HG02588 (cell line): ENCODE measurements at regions not wholly inside any gene's neighbourhood (a gene's known extent, or its start where the extent isn't known, plus 50 kb on each side); places are given as distances from the start of the nearest gene placed in this dataset.

ENCODE experiments used
- ATAC-seq: cut with Tn5 transposase; IDR thresholded peaks from one replicate; pipeline ENCODE4 v1.9.1; 2021; ENCODE audit warnings: mild to moderate bottlenecking, moderate library complexity; ENCODE audit not compliant: unreplicated experiment

DNA sequence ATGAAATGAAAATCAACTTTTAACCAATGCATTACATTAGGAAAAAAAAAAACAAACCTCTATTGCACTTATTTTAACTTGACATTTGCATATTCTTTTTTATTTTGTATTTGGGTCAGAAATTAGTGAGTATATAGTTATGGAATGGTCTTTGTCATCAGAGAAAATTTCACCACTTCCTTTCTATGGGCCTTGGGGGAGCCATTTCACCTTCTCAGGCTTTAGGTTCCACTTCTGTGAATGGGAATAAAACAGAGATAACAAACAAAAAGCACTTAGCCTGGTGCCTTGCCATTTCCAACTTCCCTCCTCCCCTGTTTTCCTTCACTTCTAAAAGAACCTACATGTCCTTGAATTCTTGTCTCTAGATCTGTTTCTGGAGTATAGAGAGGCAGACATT lies 168.0 kb upstream of the STT3B start:
- ATAC-seq: no peak

DNA sequence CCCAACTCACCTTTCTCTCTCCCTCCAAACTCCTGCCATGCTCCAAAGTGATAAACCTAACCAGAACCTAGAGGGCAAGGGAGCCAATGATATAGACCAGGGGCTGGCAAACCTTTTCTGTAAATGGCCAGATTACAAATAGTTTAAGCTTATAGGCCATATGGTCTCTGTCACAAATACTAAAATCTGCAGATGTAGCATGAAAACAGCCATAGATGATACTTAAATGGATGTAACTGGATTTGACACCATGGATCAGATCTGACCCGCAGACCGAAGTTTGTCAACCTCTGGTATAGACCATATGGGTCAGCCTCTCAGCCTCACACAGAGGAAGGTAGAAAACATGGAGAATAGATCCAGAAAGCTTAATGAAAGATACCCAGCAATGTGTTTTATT lies 165.2 kb upstream of the STT3B start:
- ATAC-seq: no peak

DNA sequence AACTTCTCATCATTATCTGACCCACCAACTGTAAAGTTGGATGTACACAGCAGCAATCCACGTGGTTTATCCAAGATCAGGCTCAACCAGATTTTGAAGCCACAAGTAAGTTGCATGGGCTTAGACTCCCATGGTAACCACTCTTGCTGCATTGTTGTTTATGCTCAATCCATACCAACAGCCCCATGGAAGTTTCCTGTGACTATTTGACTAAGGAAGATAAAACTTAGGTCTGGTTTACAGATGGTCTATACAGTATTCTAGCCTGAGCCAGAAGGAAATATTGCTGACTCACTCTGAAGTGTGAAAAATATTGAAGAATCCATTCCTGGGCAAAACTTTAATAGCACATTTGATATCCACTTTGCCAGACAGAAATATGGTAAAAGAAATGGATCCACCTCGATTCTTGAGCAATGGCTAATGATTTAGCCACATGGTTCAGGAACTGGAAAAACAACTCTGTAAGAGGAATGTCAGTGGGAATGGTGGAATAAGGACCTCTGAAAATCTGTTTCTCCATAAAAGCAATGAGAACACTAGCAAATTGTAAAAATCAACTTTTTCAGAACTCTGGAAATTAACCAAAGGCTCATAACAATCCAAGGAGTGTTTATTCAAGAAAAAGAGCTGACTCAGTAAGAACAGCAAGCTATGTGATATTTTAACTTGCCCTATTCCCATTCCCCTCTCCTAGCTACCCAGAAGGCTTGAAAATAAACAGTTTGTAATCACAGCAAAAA lies 162.9 kb upstream of the STT3B start:
- no peak for ATAC-seq

DNA sequence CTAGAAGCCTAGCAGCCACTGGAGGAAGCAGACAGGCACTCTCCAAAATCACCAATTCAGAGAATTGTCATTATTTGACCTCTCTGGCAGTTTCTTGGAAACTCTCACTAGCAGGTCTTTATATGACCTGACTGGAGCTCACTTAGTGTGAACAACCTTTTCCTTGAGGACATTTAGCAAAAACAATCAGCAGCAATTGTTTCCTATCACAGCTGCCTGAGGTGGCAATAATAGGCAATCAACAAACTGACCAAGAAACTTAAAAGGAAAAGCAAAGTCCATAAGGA lies 162.4 kb upstream of the STT3B start:
- ATAC-seq: no peak

DNA sequence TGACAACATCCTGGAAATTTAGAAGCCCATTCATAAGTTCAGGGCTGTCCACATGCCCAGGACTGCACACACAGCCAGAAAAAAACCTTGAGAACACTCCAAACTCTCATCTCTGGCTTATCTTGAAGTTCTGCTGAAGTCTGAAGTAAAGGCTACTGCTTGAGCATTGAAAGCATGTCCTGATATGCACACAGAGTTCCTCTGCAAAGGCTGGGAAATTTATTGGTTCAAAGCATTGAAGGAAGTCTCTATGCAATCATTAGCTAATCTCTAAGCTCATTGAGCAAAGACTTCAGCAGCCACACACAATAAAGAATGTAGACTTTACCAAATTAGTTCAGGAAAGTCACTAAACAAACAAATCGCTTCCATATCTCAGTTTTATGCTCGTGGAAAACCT lies 162.0 kb upstream of the STT3B start:
- ATAC-seq: no peak

DNA sequence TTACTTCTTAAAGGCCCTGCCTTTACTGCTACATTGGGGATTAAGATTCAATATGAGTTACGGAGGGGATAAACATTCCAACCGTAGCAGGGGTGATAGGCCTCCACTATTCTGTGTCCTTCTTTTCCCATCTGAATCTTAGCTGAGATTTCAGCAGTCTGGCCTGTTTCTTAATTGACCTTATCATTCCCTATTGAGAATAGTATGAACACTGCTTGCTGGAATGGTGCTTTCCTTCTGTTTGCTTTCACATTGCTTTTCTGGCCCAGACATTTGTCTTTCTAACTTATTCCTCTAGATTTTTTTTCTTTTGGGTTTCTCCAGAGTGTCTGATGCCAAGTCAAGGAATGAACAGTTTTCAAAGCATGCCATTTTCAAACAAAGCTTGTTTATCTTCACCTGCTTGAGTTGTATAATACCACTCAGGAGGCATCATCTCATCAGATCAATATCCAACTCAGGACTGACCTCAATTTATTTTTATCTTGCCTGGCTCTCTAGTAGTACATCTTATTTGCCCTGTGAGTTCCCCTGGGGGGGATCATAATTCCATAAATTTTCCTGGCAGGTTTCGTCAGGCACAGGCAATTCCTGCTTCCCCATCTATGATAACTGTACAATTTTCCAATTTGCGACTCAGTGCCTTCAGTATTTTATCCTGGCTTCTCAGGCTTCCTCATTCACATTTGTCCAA lies 161.1 kb upstream of the STT3B start:
- ATAC-seq: no peak

DNA sequence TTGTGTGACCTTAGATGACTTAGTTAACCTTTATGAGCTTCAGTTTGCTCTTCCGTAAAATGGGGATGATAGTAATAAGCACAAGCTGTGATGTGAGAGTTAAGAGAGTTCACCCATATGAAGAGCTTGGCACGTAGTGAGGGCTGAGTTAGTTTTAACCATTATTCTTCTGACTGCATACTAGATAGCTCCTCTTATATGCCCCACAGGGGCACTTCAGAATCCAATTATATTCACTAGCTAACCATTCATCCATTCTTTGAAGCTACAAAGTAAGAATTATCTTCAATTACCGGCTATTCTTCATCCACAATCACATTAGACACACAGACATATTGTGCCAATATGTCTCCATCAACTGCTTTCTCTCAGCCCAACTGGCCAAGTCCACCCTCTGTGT lies 159.0 kb upstream of the STT3B start:
- ATAC-seq: no peak

DNA sequence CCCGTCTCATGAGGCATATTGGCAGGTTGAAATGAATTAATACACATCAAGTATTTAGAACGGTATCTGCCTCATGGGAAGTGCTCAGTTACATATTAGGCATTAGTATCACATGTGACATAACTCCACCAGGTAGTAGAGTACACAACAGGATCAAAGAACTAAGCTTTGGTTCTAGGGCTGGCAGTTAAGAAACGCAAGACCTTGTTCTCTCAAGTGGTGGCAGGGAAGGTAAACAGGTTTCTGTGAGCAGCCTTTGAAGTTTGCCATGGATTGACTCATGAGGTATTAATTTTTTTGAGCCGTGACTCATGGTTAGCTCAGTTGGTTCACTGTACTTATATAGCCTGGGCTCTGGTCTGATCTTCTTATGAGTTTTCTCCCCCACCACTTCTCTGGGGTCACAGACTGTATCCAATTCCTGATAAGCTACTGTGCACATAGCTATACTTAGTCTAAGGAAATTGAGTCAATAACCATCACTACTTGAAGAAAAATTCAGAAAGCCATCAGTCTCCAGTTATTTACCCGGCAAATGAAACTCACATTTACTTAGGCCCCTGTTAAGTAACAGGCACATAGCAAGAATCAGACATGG lies 155.6 kb upstream of the STT3B start:
- ATAC-seq: no peak

DNA sequence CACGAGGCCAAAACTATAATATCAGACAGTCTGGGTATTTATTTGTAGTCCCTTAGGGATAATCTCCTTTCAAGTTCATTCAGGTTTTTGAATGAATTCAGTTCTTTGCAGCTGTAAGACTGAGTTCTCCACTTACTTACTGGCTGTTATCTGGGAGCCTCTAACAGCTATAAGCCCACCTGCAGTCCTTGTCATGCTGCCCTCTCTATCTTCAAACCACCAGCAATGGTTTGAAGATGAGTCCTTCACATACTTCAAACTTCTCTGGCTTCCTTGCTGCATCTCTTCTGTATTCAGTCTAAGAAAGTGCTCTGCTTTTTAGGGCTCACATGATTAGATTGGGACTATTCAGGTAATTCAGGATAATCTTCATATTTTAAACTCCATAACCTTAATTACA lies 154.5 kb upstream of the STT3B start:
- ATAC-seq: no peak

DNA sequence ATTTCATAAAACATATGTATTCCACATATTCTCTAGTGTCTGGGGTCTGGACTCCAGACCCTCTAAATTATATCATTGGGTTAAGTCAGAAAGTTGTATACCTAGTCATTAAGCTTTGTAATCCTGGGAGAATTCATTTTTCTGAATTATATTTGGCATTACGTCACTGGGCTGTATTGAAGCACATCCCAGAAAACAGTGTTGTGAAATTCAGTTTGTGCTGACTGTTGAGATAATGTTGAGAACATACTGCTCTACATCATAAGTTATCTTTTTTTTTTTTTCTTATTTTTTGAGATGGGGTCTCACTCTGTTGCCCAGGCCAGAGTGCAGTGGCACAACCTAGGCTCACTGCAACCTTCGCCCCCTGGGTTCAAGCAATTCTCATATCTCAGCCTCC lies 153.1 kb upstream of the STT3B start:
- ATAC-seq: no peak

DNA sequence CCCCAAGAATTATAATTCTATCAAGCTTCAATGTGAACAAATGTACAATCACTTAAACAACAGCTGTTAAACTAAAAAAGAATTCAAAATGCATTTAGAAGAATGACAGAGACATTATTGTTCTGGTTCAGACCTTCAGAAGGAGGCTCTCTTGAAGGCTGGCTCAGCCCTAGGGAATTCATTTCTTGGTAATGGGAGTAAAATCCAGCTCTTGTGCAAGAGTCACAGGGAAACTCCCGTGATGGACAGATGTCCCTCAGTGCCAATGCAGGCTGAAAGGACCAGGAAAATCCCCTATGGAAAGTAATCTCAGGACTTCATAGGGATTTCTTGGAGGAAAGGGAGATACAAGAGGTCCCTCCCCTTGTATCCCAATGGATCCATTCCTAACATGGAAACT lies 149.9 kb upstream of the STT3B start:
- no peak for ATAC-seq

DNA sequence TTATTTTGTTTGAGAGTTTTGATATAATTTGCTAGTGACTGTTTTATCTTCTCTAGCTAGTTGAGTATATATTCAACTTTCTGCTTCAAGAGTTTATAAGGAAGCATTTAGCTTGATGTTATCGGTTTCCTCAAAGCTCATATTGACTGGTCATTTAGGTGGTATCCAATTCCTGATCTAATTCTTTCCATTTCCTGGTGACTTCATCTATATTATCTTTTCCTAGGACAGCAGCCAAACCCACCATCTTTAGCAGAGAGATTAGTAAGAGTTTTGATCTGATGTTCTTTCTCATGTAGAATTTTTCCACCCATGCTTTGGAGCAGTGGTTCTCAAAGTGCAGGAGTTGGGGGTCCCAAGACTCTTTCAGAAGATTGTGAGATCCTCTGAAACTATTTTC lies 148.6 kb upstream of the STT3B start:
- ATAC-seq: no peak

DNA sequence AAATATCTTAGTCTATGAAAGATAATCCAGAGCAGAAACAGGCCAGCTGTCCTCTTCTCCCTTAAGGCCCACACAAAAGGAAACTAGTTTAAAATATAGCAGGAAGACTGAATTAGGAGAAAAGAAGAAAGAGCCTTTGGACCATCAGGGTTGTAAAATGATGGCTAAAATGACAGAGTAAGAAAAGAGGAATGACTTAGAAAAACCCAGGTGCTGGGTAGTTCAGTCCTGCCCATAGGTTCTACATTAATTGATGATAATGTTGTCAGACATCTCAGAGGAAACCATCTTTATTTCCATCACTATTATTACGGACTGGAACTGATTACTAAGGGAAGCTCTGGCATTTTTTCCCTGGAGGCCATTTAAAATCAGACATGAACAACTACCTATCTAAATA lies 142.8 kb upstream of the STT3B start:
- ATAC-seq: no peak

DNA sequence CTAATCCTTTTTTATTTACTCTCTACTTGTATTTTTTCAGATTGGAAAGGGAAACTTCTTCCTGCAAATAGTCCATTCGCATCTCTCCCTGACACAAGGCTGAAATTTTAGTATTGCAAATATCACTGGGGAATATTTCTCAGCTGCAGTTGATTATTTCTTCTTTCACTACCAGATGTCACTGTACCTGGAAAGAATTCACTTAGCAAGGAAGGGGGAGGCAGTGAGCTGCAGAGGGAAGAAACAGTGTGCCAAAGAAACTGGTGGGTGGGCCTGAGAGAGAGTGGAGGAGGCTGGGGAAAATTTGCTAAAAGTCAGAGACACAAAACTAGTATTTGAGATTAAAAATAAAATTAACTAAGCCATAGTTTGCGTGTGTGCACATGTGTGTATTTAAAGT lies 142.3 kb upstream of the STT3B start:
- ATAC-seq: no peak

DNA sequence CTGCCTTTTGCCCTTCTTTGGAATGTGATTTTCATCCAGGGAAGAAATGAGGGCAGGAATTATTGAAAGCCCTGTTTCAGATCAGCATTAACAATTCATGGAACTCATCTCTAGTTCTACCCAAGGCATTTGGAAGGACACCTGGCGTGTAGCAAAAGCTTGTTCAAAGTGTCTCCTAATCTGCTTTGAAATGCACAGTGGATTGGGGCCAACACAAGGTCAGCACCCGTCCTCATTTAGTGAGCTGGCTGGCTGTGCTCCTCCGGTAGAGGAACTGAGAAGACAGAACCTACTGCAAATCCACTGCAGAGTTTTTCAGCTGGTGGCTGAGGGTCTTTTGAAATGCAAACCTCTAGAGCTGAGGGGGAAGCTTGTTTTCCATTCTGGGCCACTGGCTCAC lies 141.6 kb upstream of the STT3B start:
- ATAC-seq: no peak

DNA sequence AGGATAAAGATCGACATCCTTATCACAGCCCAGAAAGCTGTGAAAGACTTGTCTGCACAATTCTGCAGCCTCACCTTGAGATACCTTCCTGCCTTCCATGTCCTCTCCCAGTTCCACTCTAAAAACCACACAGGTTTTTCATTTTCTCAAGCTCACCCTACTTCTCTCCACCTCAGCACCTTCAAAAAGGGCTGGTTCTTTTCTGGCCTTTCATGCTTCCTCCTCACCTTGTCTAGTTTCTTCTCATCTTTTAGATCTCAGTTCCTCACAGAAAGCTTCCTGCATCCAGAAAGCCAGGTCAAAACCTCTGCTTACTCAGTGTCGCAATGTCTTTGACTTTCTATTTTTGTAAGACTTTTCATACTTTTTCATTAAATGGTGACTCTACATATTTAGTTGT lies 140.2 kb upstream of the STT3B start:
- no peak for ATAC-seq

DNA sequence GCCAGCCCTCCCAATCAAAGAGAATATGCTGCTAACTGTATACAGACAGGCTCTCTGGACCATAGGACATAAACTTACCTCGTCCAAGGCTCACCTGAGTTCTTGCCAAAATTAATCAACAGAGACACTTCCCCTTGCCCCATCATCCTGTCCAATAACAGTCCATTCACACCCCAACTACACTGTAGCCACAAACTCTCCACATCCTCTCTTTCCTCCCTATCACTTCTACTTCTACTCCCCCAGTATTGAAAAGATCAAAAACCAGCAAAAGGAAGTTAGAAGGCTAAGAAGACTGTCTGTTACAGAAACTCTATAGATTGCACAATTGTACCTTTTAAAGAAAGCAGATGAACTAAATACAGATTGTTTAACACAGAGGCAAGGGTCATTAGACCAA lies 133.5 kb upstream of the STT3B start:
- no peak for ATAC-seq

DNA sequence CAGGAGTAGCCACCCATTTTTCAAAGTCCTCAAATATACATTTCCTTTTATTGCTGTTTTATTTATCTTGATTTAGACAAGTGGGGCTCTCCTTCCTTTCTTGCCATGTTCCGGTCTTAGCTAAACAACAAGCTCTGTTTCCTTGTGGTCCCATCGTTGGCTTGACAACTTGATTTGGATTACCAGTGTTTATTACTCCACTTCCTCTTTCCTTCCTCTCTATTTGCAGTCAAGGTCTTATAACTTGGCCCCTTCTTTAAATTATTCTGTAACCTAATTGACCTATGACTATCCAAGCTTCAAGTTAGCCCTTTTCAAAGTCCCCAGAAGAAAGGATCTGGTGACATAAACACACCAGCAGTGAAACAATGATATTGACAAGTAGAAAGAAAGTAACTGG lies 130.6 kb upstream of the STT3B start:
- ATAC-seq: no peak

DNA sequence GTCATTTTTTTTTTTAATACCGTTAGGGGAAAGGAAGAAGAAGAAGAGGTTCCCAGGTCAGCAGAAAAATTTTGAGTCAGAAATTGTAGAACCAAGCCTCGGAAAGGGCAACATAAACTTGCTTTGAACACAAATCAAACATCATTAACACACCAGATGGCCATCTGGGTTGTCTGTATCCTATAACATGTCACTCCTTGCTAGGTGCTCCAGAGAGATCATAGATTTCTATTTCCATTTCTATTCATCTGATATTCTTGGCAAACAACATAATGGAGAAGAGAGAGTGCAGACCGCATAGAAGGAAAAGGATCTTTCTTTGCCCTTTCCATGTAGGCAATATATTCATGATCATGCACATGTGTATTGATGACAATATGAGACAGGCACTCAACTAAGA lies 129.5 kb upstream of the STT3B start:
- ATAC-seq: no peak

DNA sequence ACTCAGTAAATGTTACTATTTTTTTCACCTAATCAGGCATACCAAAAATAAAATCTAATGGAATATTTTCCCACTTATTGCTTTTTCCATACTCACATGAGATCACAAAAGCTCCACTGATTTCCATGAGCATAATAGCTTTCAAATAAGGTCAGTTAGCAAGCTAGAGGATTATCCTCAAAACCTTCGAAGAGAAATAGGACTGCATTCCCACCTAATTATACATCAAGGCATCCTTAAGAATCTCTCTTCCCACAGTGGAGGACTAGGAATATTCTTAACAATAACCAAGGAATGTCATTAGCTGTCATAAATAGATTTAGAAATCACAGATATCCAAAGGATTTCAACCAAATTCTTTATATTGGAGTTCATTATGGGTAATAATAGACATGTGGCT lies 127.9 kb upstream of the STT3B start:
- no peak for ATAC-seq

DNA sequence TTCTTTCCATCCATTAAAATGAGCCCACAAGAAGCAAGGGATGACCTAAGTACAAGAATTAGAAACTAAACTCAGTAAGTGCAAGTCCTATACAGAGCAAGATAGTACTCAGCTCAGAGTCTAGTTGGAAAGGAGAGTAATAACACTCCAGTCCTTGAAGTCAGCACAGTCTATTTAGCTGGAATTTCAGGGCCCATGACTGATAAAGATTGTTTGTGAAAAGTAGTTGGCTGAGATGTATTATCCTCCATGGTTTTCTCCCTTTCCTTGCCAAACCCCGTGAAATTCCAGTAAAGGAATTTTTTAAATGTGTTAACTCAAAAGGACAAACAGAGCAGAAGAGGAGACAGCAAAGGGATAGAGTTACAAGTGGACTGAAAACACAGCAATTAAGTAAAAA lies 127.2 kb upstream of the STT3B start:
- no peak for ATAC-seq

DNA sequence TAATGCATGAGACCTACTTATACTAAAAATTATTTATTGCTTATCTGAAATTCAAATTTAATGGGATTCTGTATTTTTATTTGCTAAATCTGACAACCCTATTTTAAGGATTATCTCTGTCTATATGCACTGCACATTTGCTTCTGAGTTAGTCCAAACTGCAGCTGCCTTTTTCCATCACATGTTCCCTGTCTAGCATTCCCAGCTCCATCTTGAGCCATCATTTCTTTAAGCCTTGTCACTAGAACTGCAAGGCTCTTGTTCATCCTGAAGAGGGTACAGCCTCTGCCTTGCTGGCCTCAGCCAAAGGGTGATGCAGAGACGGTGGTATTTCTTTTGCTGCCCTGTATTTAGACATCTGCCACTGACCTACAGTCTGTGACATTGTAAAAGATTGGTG lies 125.8 kb upstream of the STT3B start:
- ATAC-seq: no peak

DNA sequence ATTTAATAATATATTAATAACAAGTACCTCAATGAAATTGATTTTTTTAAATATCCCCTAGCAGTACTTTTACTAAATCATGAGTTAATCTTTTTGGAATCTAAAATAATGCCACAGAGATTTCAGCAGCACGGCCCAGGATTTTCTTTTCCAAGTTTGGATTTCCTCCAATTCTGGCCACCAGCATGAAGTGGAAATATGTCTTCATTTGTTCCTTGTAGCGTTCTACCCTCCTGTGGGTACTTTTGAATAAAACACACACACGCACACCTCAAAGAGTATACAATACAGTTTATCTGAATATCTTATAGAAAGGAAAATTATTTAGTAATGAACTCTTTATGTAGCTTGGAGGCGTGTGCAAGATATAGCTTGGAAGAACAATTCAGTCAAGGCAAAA lies 125.1 kb upstream of the STT3B start:
- no peak for ATAC-seq
